HG02981 (cell line): ENCODE measurements at regions not wholly inside any gene's neighbourhood (a gene's known extent, or its start where the extent isn't known, plus 50 kb on each side); places are given as distances from the start of the nearest gene placed in this dataset.

ENCODE experiments used
- ATAC-seq: cut with Tn5 transposase; IDR thresholded peaks from one replicate; pipeline ENCODE4 v1.9.1; 2021; ENCODE audit warnings: mild to moderate bottlenecking, moderate library complexity; ENCODE audit not compliant: unreplicated experiment

- no peak for ATAC-seq
Measured at GRCh38 chr16:8283195-8283594, 307.1 kb downstream of the TMEM114 start.

GRCh38 chr16:8278031-8278580 lies 312.2 kb downstream of the TMEM114 start:
- no peak for ATAC-seq

GRCh38 chr16:8271344-8271743 lies 319.0 kb downstream of the TMEM114 start:
- no peak for ATAC-seq

- no peak for ATAC-seq
Measured at GRCh38 chr16:8262299-8262698, 328.0 kb downstream of the TMEM114 start.

- no peak for ATAC-seq
Measured at GRCh38 chr16:8260140-8260539, 330.2 kb downstream of the TMEM114 start.

- ATAC-seq, result no peak
Measured at GRCh38 chr16:8258523-8258922, 331.8 kb downstream of the TMEM114 start.

- ATAC-seq, result no peak
Measured at GRCh38 chr16:8257561-8257960, 332.8 kb downstream of the TMEM114 start.

- no peak for ATAC-seq
Measured at GRCh38 chr16:8254405-8254804, 335.9 kb downstream of the TMEM114 start.

- no peak for ATAC-seq
Measured at GRCh38 chr16:8253718-8254117, 336.6 kb downstream of the TMEM114 start.

GRCh38 chr16:8251727-8252126 lies 338.6 kb downstream of the TMEM114 start:
- ATAC-seq, result no peak

- no peak for ATAC-seq
Measured at GRCh38 chr16:8251298-8251697, 339.0 kb downstream of the TMEM114 start.

- ATAC-seq, result no peak
Measured at GRCh38 chr16:8247993-8248392, 342.3 kb downstream of the TMEM114 start.

GRCh38 chr16:8243981-8244380 lies 346.3 kb downstream of the TMEM114 start:
- no peak for ATAC-seq

GRCh38 chr16:8241408-8241807 lies 348.9 kb downstream of the TMEM114 start:
- no peak for ATAC-seq

GRCh38 chr16:8239443-8239842 lies 350.9 kb downstream of the TMEM114 start:
- ATAC-seq, result no peak

GRCh38 chr16:8237452-8237851 lies 352.9 kb downstream of the TMEM114 start:
- ATAC-seq, result no peak

GRCh38 chr16:8236816-8237215 lies 353.5 kb downstream of the TMEM114 start:
- ATAC-seq, result no peak

- ATAC-seq, result no peak
Measured at GRCh38 chr16:8230497-8230896, 359.8 kb downstream of the TMEM114 start.

- ATAC-seq, result no peak
Measured at GRCh38 chr16:8229011-8229520, 361.2 kb downstream of the TMEM114 start.

- no peak for ATAC-seq
Measured at GRCh38 chr16:8217201-8217600, 373.1 kb downstream of the TMEM114 start.

- ATAC-seq, result no peak
Measured at GRCh38 chr16:8204769-8205168, 385.5 kb downstream of the TMEM114 start.

- ATAC-seq, result no peak
Measured at GRCh38 chr16:8204096-8204495, 386.2 kb downstream of the TMEM114 start.

- no peak for ATAC-seq
Measured at GRCh38 chr16:8203101-8203500, 387.2 kb downstream of the TMEM114 start.
